HuH-7 (cell line): ENCODE measurements at regions not wholly inside any gene's neighbourhood (a gene's known extent, or its start where the extent isn't known, plus 50 kb on each side); places are given as distances from the start of the nearest gene placed in this dataset.
"Not testable (repeated sequence)": the region's sequence is repeated elsewhere in the genome, so short reads cannot be mapped to it uniquely, and the experiment has no call there.

Experiments
- DNase-seq: peaks from one replicate; pipeline ENCODE4 v3.0.0; 2011; ENCODE audit warnings: low spot score

GRCh38 chr4:10388146-10388545 lies 69.1 kb downstream of the ZNF518B start:
- DNase-seq, result not testable (repeated sequence)

GRCh38 chr4:10385994-10386394 lies 71.2 kb downstream of the ZNF518B start:
- no peak for DNase-seq

- no peak for DNase-seq
These were observed 72.3 kb downstream of the ZNF518B start for GRCh38 chr4:10384974-10385373.

GRCh38 chr4:10383417-10383816 lies 73.8 kb downstream of the ZNF518B start:
- DNase-seq, result no peak

GRCh38 chr4:10382171-10382570 lies 75.1 kb downstream of the ZNF518B start:
- DNase-seq, result not testable (repeated sequence)

- no peak for DNase-seq
These were observed 76.1 kb downstream of the ZNF518B start for GRCh38 chr4:10381146-10381545.

GRCh38 chr4:10380735-10381134 lies 76.5 kb downstream of the ZNF518B start:
- DNase-seq, result no peak

- no peak for DNase-seq
These were observed 85.3 kb downstream of the ZNF518B start for GRCh38 chr4:10371869-10372471.

GRCh38 chr4:10371121-10371520 lies 86.1 kb downstream of the ZNF518B start:
- no peak for DNase-seq

GRCh38 chr4:10369517-10369916 lies 87.7 kb downstream of the ZNF518B start:
- no peak for DNase-seq

GRCh38 chr4:10366628-10367027 lies 90.6 kb downstream of the ZNF518B start:
- DNase-seq, result no peak

- DNase-seq, result no peak
These were observed 93.0 kb downstream of the ZNF518B start for GRCh38 chr4:10364194-10364593.

GRCh38 chr4:10354746-10355145 lies 102.5 kb downstream of the ZNF518B start:
- no peak for DNase-seq

- DNase-seq, result no peak
These were observed 103.0 kb downstream of the ZNF518B start for GRCh38 chr4:10354225-10354624.

- DNase-seq, result no peak
These were observed 104.1 kb downstream of the ZNF518B start for GRCh38 chr4:10353110-10353509.

GRCh38 chr4:10348241-10348640 lies 109.0 kb downstream of the ZNF518B start:
- no peak for DNase-seq

- no peak for DNase-seq
These were observed 109.4 kb downstream of the ZNF518B start for GRCh38 chr4:10347815-10348214.

GRCh38 chr4:10347281-10347795 lies 109.9 kb downstream of the ZNF518B start:
- no peak for DNase-seq

- DNase-seq, result no peak
These were observed 111.2 kb downstream of the ZNF518B start for GRCh38 chr4:10346023-10346422.

GRCh38 chr4:10345381-10345784 lies 111.8 kb downstream of the ZNF518B start:
- DNase-seq, result no peak

- DNase-seq, result no peak
These were observed 112.4 kb downstream of the ZNF518B start for GRCh38 chr4:10344824-10345223.

- DNase-seq, result no peak
These were observed 113.6 kb downstream of the ZNF518B start for GRCh38 chr4:10343656-10344055.

- no peak for DNase-seq
These were observed 114.4 kb downstream of the ZNF518B start for GRCh38 chr4:10342866-10343265.

GRCh38 chr4:10336471-10336870 lies 120.8 kb downstream of the ZNF518B start:
- DNase-seq, result no peak
